Stimulated activated CD4-positive, alpha-beta T cell treated with anti-CD3 and anti-CD28 coated beads, Interleukin-12 subunit alpha, Interleukin-12 subunit beta, amount 100 ng/mL, for 48 hours (primary cell): ENCODE measurements at regions not wholly inside any gene's neighbourhood (a gene's known extent, or its start where the extent isn't known, plus 50 kb on each side); places are given as distances from the start of the nearest gene placed in this dataset.
"Not testable (repeated sequence)": the region's sequence is repeated elsewhere in the genome, so short reads cannot be mapped to it uniquely, and the experiment has no call there.

Experiments
- DNase-seq, 3 donors: peaks; one replicate each; pipeline ENCODE4 v3.0.0-alpha.2; 2020; ENCODE audit warnings: low read depth in 2 of 3, low spot score in 1 of 3

DNA sequence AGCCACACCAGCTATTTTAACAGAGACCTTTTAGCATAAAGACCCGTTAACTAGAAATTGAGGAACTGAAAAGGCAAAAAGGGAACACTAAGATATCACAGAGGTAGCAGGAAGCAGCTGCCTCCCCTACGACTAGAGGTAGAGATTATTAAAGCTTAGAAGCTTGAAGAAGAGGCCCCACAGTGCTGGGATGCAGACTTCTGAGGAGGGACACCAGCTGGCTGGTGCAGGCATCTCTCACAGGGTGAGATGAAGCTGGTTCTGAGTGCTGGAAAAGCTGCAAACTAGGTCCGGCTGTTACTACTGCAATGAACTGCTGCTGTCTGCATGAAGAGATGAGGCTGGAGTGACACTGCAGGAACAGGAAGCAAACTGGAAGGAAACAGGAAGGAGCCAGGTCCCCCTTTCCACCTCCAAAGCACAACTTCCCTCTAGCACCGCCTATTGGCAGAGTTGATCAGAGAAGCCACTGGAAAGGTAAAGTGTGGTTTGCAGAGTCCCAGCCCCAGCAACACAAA, 61.2 kb upstream of the MRPS9 start:
- peak in 2 of 3 donors; percentile 7 to 15 for DNase-seq

GRCh38 chr2:104977958-104978357, 59.9 kb upstream of the MRPS9 start:
- no peak for DNase-seq

DNA sequence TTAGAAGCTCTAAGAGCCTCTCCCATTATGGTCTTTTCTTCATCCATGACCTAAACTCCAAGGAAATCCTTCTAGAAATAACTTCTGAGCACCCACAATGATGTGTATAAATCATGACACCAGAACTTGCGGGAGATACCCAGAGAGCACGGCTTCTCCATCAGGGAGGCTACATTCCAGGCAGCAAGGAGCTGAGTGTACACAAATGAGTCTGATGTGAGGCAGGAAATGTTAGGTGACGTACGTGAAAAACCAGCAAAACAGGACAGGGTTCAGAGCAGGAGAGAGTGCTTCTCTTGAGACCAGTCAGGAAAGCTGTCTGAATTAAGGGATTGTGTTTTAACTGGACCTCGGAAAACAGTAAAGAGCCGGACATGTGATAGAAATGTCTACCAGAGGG, 58.1 kb upstream of the MRPS9 start:
- DNase-seq, result not testable (repeated sequence)

DNA sequence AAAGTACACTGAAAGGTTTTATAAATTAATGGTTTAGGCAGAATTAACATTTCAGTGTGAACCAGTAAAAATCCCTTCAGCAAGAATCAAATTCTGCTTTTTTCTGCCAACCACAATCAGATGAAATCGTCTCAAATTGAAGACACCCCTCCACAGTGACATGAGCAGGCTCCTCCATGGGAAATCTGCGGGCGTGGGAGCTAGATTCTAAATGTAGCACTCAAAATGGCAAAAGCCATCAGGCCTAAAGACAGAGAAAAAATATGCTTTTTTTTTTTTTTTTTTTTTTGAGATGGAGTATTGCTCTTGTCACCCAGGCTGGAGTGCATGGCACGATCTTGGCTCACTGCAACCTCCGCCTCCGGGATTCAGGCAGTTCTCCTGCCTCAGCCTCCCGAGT, 55.8 kb upstream of the MRPS9 start:
- no peak for DNase-seq
